SK-N-SH (cell line): ENCODE measurements at regions not wholly inside any gene's neighbourhood (a gene's known extent, or its start where the extent isn't known, plus 50 kb on each side); places are given as distances from the start of the nearest gene placed in this dataset.
"Not testable (repeated sequence)": the region's sequence is repeated elsewhere in the genome, so short reads cannot be mapped to it uniquely, and the experiment has no call there.

Source experiments
- CTCF ChIP-seq: fragments of 200-600 bp; sonication (generic); IDR thresholded peaks from 2 replicates; pipeline ENCODE4 v1.6.1; 2017; ENCODE audit warnings: antibody characterized with exemption, mild to moderate bottlenecking, moderate library complexity
- ELF1 ChIP-seq: IDR thresholded peaks from 2 replicates; pipeline ENCODE4 v1.4.0; 2012
- EP300 ChIP-seq, 2 experiments: IDR thresholded peaks; 2 replicates each; pipeline versions ENCODE4 v1.4.0 to v1.6.1; 2012; ENCODE audit warnings: borderline replicate concordance in 1 of 2, low read depth in 1 of 2, low read length in 1 of 2
- IRF3 ChIP-seq: fragments of 150-350 bp; IDR thresholded peaks from 2 replicates; pipeline ENCODE4 v1.6.1; 2016; ENCODE audit warnings: mild to moderate bottlenecking, low read depth, low read length
- MAX ChIP-seq: IDR thresholded peaks from 2 replicates; pipeline ENCODE4 v1.4.0; 2012; ENCODE audit warnings: low read depth
- NRF1 ChIP-seq: IDR thresholded peaks from 2 replicates; pipeline ENCODE4 v1.6.1; 2012; ENCODE audit warnings: low read depth, mild to moderate bottlenecking, low read length
- RAD21 ChIP-seq: IDR thresholded peaks from 2 replicates; pipeline ENCODE4 v1.6.1; 2012; ENCODE audit warnings: mild to moderate bottlenecking, low read length
- REST ChIP-seq: IDR thresholded peaks from 2 replicates; pipeline ENCODE4 v1.6.1; 2012; ENCODE audit warnings: mild to moderate bottlenecking, low read depth, low read length, moderate library complexity
- RFX5 ChIP-seq: IDR thresholded peaks from 2 replicates; pipeline ENCODE4 v1.6.1; 2012; ENCODE audit warnings: mild to moderate bottlenecking, improper control_type of control experiment, low read length
- TCF12 ChIP-seq: IDR thresholded peaks from 2 replicates; pipeline ENCODE4 v1.4.0; 2012
- YY1 ChIP-seq: IDR thresholded peaks from 2 replicates; pipeline ENCODE4 v1.4.0; 2012; ENCODE audit warnings: low read depth, mild to moderate bottlenecking
- ZBTB33 ChIP-seq: IDR thresholded peaks from 2 replicates; pipeline ENCODE4 v1.4.0; 2012; ENCODE audit warnings: low read depth, borderline replicate concordance

GRCh38 chr9:67307109-67307508 lies 314.8 kb upstream of the SPATA31A3 start:
- not testable (repeated sequence) for TF ChIP-seq CTCF; NRF1; EP300 (IDR thresholded peaks at IDR 0.05; ENCODE audit: borderline replicate concordance in 1 of 2, low read depth in 1 of 2, low read length in 1 of 2); ELF1; MAX; YY1; ZBTB33; TCF12; REST; IRF3; RFX5; RAD21
